ENCODE measurements at regions not wholly inside any gene's neighbourhood (a gene's known extent, or its start where the extent isn't known, plus 50 kb on each side); places are given as distances from the start of the nearest gene placed in this dataset.
"Not testable (repeated sequence)": the region's sequence is repeated elsewhere in the genome, so short reads cannot be mapped to it uniquely, and the experiment has no call there.

GRCh38 chr12:22126758-22127157, 80.7 kb downstream of the CMAS start:
- Histone ChIP-seq H3K27ac (ENCODE audit: low read depth in 1 of 2, low read length in 2 of 2) (no peak overlapping the region), H4K20me1 (ENCODE audit: insufficient read depth, low read length) (no peaks in the 10 kb centered on the region), H3K9me3 (replicated peaks in 1 of 2; ENCODE audit: control insufficient read depth in 1 of 2, insufficient read depth in 1 of 2, low read length in 2 of 2) (peaks cover 8% of the 10 kb centered on the region in 2 donors), H3K4me3 (replicated peaks in 1 of 3; ENCODE audit: low read depth in 2 of 3, low read length in 3 of 3) (no peak overlapping the region), H3K36me3 (replicated peaks in 1 of 2; ENCODE audit: control insufficient read depth in 1 of 2, insufficient read depth in 2 of 2, low read length in 2 of 2) (no peaks in the 10 kb centered on the region), H3K27me3 (ENCODE audit: control insufficient read depth in 2 of 2, insufficient read depth in 2 of 2, low read length in 2 of 2) (no peaks in the 10 kb centered on the region), H3K79me2 (ENCODE audit: insufficient read depth, low read length) (no peaks in the 10 kb centered on the region), H3K4me2 (replicated peaks; ENCODE audit: extremely low read depth, low read length, poor library complexity, severe bottlenecking) (no peak overlapping the region), H3K9ac (ENCODE audit: insufficient read depth, low read length, poor library complexity, severe bottlenecking) (no peak overlapping the region), H2AFZ (ENCODE audit: insufficient read depth, low read depth, low read length, poor library complexity, severe bottlenecking) (no peak overlapping the region), H3K4me1 (ENCODE audit: control insufficient read depth in 1 of 2, insufficient read depth in 2 of 2, low read length in 2 of 2) (no peaks in the 10 kb centered on the region)
- WGBS (ENCODE audit: insufficient coverage): no CpG with 5 or more reads among the region's 1 CpG
- no peaks in the 10 kb centered on the region for H3K36me3 Mint-ChIP-seq
- intact Hi-C loops (cut with micrococcal nuclease): no loop called here
- TF ChIP-seq CTCF (IDR thresholded peaks at IDR 0.05): no peak
- peaks cover 6 to 17% (median 13%) of the 10 kb centered on the region in 7 donors for H3K9me3 Mint-ChIP-seq
- no peak overlapping the region for H3K4me3 Mint-ChIP-seq
- H3K4me1 Mint-ChIP-seq: no peaks in the 10 kb centered on the region
- peaks cover 0 to 2% (median 0%) of the 10 kb centered on the region in 3 donors for H3K27me3 Mint-ChIP-seq (ENCODE audit: low read depth in 3 of 3)
- DNase-seq: no peak
- no peak overlapping the region for H3K27ac Mint-ChIP-seq

GRCh38 chr12:22130671-22131070, 84.7 kb downstream of the CMAS start:
- no peak for TF ChIP-seq CTCF (IDR thresholded peaks at IDR 0.05)
- H3K4me3 ChIP-seq (replicated peaks in 1 of 3; ENCODE audit: low read depth in 2 of 3, low read length in 3 of 3): no peak overlapping the region
- Mint-ChIP-seq H3K36me3 (no peaks in the 10 kb centered on the region), H3K27ac (no peak overlapping the region), H3K9me3 (peaks cover 4 to 17% (median 11%) of the 10 kb centered on the region in 7 donors), H3K4me1 (no peaks in the 10 kb centered on the region), H3K27me3 (ENCODE audit: low read depth in 3 of 3) (peaks cover 0 to 2% (median 0%) of the 10 kb centered on the region in 3 donors), H3K4me3 (no peak overlapping the region)
- no peaks in the 10 kb centered on the region for H4K20me1 ChIP-seq (ENCODE audit: insufficient read depth, low read length)
- H2AFZ ChIP-seq (ENCODE audit: insufficient read depth, low read depth, low read length, poor library complexity, severe bottlenecking): no peak overlapping the region
- DNase-seq: no peak
- H3K4me1 ChIP-seq (ENCODE audit: control insufficient read depth in 1 of 2, insufficient read depth in 2 of 2, low read length in 2 of 2): no peaks in the 10 kb centered on the region
- WGBS (ENCODE audit: insufficient coverage): 83% methylated on average over 1 of the region's 3 CpGs
- H3K79me2 ChIP-seq (ENCODE audit: insufficient read depth, low read length): no peaks in the 10 kb centered on the region
- H3K27me3 ChIP-seq (ENCODE audit: control insufficient read depth in 2 of 2, insufficient read depth in 2 of 2, low read length in 2 of 2): no peaks in the 10 kb centered on the region
- H3K36me3 ChIP-seq (replicated peaks in 1 of 2; ENCODE audit: control insufficient read depth in 1 of 2, insufficient read depth in 2 of 2, low read length in 2 of 2): no peaks in the 10 kb centered on the region
- H3K27ac ChIP-seq (ENCODE audit: low read depth in 1 of 2, low read length in 2 of 2): no peak overlapping the region
- peaks cover 0 to 8% of the 10 kb centered on the region in 2 donors for H3K9me3 ChIP-seq (replicated peaks in 1 of 2; ENCODE audit: control insufficient read depth in 1 of 2, insufficient read depth in 1 of 2, low read length in 2 of 2)
- no peak overlapping the region for H3K4me2 ChIP-seq (replicated peaks; ENCODE audit: extremely low read depth, low read length, poor library complexity, severe bottlenecking)
- no peak overlapping the region for H3K9ac ChIP-seq (ENCODE audit: insufficient read depth, low read length, poor library complexity, severe bottlenecking)
- intact Hi-C loops (cut with micrococcal nuclease): no loop called here

GRCh38 chr12:22136604-22137117, 90.6 kb downstream of the CMAS start:
- H3K36me3 ChIP-seq (replicated peaks in 1 of 2; ENCODE audit: control insufficient read depth in 1 of 2, insufficient read depth in 2 of 2, low read length in 2 of 2); H3K36me3 Mint-ChIP-seq; H3K27me3 ChIP-seq (ENCODE audit: control insufficient read depth in 2 of 2, insufficient read depth in 2 of 2, low read length in 2 of 2); H3K79me2 ChIP-seq (ENCODE audit: insufficient read depth, low read length); H3K4me3 Mint-ChIP-seq; H3K27me3 Mint-ChIP-seq (ENCODE audit: low read depth in 3 of 3); H2AFZ ChIP-seq (ENCODE audit: insufficient read depth, low read depth, low read length, poor library complexity, severe bottlenecking); H3K4me2 ChIP-seq (replicated peaks; ENCODE audit: extremely low read depth, low read length, poor library complexity, severe bottlenecking); H4K20me1 ChIP-seq (ENCODE audit: insufficient read depth, low read length); H3K9me3 Mint-ChIP-seq; H3K9me3 ChIP-seq (replicated peaks in 1 of 2; ENCODE audit: control insufficient read depth in 1 of 2, insufficient read depth in 1 of 2, low read length in 2 of 2); intact Hi-C loops (cut with micrococcal nuclease); H3K9ac ChIP-seq (ENCODE audit: insufficient read depth, low read length, poor library complexity, severe bottlenecking); H3K4me3 ChIP-seq (replicated peaks in 1 of 3; ENCODE audit: low read depth in 2 of 3, low read length in 3 of 3); H3K4me1 Mint-ChIP-seq; DNase-seq; H3K4me1 ChIP-seq (ENCODE audit: control insufficient read depth in 1 of 2, insufficient read depth in 2 of 2, low read length in 2 of 2); H3K27ac ChIP-seq (ENCODE audit: low read depth in 1 of 2, low read length in 2 of 2): not testable (repeated sequence)
- WGBS (ENCODE audit: insufficient coverage): 90% methylated on average over 11 of the region's 21 CpGs
- H3K27ac Mint-ChIP-seq: peak overlapping the region in 1 of 7 donors; percentile 50
